Ovary (tissue), 7 donors: ENCODE measurements at regions not wholly inside any gene's neighbourhood (a gene's known extent, or its start where the extent isn't known, plus 50 kb on each side); places are given as distances from the start of the nearest gene placed in this dataset.
"Not testable (repeated sequence)": the region's sequence is repeated elsewhere in the genome, so short reads cannot be mapped to it uniquely, and the experiment has no call there.

ENCODE experiments used
- DNase-seq, 5 donors: peaks; one replicate each; pipeline ENCODE4 v3.0.0-alpha.2; 2019 to 2020
- H3K27ac ChIP-seq, 2 donors: fragments of 200-600 bp; one replicate each; pipeline versions ENCODE4 v1.5.1 to v1.8.0; 2019 to 2022
- H3K27me3 ChIP-seq: fragments of 200-600 bp; one replicate; pipeline ENCODE4 v1.8.0; 2022
- H3K36me3 ChIP-seq: fragments of 200-600 bp; sonication (generic); one replicate; pipeline ENCODE4 v1.5.1; 2019
- H3K4me1 ChIP-seq: one replicate; pipeline ENCODE4 v1.8.1; 2013; ENCODE audit warnings: mild to moderate bottlenecking, moderate library complexity; ENCODE audit not compliant: insufficient read depth
- H3K4me3 ChIP-seq: fragments of 200-600 bp; sonication (generic); one replicate; pipeline ENCODE4 v1.5.1; 2017
- H3K9me3 ChIP-seq, 2 donors: fragments of 200-600 bp in 1 of 2; sonication (generic) in 1 of 2; one replicate each; pipeline versions ENCODE4 v1.5.1 to v1.8.1; 2013 to 2019; ENCODE audit warnings: mild to moderate bottlenecking in 1 of 2, moderate library complexity in 1 of 2
- EP300 ChIP-seq: sonication (generic); formaldehyde crosslinking; IDR thresholded peaks from one replicate; pipeline ENCODE4 v1.6.1; 2017; ENCODE audit warnings: antibody characterized with exemption
- POLR2A ChIP-seq: fragments of 450-650 bp; IDR thresholded peaks from one replicate; pipeline ENCODE4 v1.6.1; 2017; ENCODE audit warnings: antibody characterized with exemption, mild to moderate bottlenecking, moderate library complexity
- WGBS, 3 donors: extraction: QIAGEN DNeasy Blood & Tissue Kit in 1 of 3; methylation state at CpG; one replicate each; pipeline versions ENCODE4 v1.1.5 to v1.1.7; 2013 to 2017; 5-methylcytosine and 5-hydroxymethylcytosine counted together
- intact Hi-C, 4 donors: fragments of 100-400 bp; cut with DNase I; formaldehyde crosslinking; loops; one replicate each; pipeline versions ENCODE4 v1.11.0 to v1.15.1; 2022 to 2023
- TF ChIP-seq, protein P1 (sequence below), 3 donors: fragments of 450-650 bp in 2 of 3; fragments of 200-600 bp in 1 of 3; IDR thresholded peaks; one replicate each; pipeline versions ENCODE4 v1.5.1 to v1.8.0; 2016 to 2022; ENCODE audit warnings: antibody characterized with exemption in 3 of 3, mild to moderate bottlenecking in 1 of 3
- donor health status: DM: no; HTN: no; CAD: no; lungs with moderate emphysema.
- donor health status: DM: no; HTN: no; CAD: no.
- donor health status: Bipolar disorder and iron deficiency.
- donor health status: DM: no; HTN: no; CAD: no.
- donor health status: DM: yes; HTN: yes; CAD: no.

DNA sequence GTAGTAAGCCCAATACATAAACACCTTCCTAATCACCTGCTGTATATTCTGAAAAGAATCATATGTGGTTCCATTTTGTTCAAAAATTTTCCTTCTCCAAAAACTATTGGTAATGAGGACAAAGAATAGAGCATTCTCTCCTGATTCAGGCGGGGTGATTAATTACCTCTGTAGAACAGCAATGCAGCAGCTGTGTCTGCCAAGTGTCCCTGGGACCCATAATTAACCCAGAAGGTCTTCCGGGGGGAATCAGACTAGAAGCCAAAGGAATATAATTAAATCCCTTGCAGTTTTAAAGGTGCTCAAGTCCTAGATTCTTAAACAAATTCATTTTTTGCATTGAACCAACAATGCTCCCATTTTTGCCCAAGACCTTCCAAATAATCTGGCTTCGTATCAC lies 60.3 kb upstream of the ABLIM1 start:
- 82 to 92% (median 87%) methylated on average over 3 of the region's 3 CpGs for WGBS, 3 donors
- no peaks in the 10 kb centered on the region for H3K27me3 ChIP-seq
- intact Hi-C loops = no loop called here
- no peaks in the 10 kb centered on the region for H3K9me3 ChIP-seq
- no peak overlapping the region for H3K4me3 ChIP-seq
- H3K27ac ChIP-seq = no peak overlapping the region
- DNase-seq = no peak
- TF ChIP-seq, protein P1, sequence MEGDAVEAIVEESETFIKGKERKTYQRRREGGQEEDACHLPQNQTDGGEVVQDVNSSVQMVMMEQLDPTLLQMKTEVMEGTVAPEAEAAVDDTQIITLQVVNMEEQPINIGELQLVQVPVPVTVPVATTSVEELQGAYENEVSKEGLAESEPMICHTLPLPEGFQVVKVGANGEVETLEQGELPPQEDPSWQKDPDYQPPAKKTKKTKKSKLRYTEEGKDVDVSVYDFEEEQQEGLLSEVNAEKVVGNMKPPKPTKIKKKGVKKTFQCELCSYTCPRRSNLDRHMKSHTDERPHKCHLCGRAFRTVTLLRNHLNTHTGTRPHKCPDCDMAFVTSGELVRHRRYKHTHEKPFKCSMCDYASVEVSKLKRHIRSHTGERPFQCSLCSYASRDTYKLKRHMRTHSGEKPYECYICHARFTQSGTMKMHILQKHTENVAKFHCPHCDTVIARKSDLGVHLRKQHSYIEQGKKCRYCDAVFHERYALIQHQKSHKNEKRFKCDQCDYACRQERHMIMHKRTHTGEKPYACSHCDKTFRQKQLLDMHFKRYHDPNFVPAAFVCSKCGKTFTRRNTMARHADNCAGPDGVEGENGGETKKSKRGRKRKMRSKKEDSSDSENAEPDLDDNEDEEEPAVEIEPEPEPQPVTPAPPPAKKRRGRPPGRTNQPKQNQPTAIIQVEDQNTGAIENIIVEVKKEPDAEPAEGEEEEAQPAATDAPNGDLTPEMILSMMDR (IDR thresholded peaks at IDR 0.05) = no peak
- TF ChIP-seq POLR2A (no peak), EP300 (no peak)
- H3K4me1 ChIP-seq = peaks cover 10% of the 10 kb centered on the region
- H3K36me3 ChIP-seq = no peaks in the 10 kb centered on the region

DNA sequence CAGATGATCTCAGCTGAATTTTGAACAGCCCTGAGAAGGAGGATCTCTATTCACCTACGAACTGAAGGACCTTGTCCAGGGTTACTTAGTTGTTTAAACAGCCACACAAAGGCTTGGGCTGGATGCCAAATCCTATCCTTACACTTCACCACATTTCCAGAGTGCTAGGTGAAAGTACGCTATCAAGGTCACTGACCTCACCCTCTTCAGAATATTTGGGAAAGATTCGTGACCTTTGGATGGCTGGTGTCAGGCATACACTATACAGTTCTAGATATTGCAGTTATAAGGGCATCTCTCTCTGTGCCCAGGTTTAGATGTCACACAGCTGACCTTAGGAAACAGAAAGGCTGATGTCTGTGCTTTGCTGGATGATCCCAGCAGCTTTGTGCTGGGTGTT lies 61.2 kb upstream of the ABLIM1 start:
- H3K4me3 ChIP-seq = no peak overlapping the region
- TF ChIP-seq EP300 (no peak), POLR2A (no peak)
- TF ChIP-seq, protein P1 (IDR thresholded peaks at IDR 0.05) = no peak
- peaks cover 7% of the 10 kb centered on the region for H3K4me1 ChIP-seq
- H3K27ac ChIP-seq = no peak overlapping the region
- no peaks in the 10 kb centered on the region for H3K27me3 ChIP-seq
- 82 to 89% (median 87%) methylated on average over 3 of the region's 3 CpGs for WGBS, 3 donors
- intact Hi-C loops = no loop called here
- no peak for DNase-seq
- no peaks in the 10 kb centered on the region for H3K36me3 ChIP-seq
- H3K9me3 ChIP-seq = no peaks in the 10 kb centered on the region

DNA sequence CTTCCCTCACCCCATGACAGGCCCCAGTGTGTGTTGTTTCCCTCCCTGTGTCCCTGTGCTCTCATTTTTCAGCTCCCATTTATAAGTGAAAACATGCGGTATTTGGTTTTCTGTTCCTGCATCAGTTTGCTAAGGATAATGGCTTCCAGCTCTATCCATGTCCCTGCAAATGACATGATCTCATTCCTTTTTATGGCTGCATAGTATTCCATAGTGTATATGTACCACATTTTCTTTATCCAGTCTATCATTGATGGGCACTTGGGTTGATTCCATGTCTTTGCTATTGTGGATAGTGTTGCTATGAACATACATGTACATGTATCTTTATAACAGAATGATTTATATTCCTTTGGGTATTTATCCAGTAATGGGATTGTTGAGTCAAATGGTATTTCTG lies 61.9 kb upstream of the ABLIM1 start:
- H3K27me3 ChIP-seq, intact Hi-C loops: not testable (repeated sequence)
- 95 to 100% (median 96%) methylated on average over 1 of the region's 1 CpG for WGBS, 3 donors

DNA sequence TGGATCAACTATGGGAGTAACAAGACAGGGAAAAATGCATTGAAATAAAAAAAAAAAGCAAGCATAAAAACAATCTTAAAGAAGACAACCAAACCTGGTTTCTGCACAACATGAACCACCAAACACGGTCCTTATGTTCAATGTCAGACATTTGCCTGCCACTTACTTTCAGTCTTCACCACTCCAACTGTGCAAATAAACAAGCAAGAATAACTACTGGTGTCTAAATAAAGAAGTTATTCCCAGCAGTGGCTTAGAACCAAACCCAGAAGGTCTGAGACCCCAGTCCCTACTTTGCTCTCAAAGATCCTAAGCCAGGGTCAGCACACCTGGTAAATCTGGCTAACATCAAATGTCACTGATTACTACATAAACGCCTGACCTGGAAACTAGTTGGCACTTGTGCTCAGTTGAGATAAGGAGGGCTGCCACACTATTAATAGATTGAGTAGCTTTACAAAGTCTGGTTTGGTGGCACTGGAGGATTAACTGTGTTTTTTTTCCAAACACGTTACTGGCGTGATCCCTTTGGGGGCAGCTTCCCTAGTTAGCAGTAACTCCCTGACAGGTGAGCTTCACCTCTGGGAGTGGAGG lies 62.7 kb upstream of the ABLIM1 start:
- Histone ChIP-seq H3K9me3 (no peaks in the 10 kb centered on the region), H3K4me1 (peaks cover 1% of the 10 kb centered on the region), H3K36me3 (no peaks in the 10 kb centered on the region), H3K4me3 (no peak overlapping the region), H3K27ac (no peak overlapping the region), H3K27me3 (no peaks in the 10 kb centered on the region)
- intact Hi-C loops = no loop called here
- DNase-seq = no peak
- TF ChIP-seq POLR2A = no peak
- no peak for TF ChIP-seq EP300
- TF ChIP-seq, protein P1 (IDR thresholded peaks at IDR 0.05) = no peak
- 75 to 80% (median 77%) methylated on average over 4 of the region's 4 CpGs for WGBS, 3 donors

More for the DNA sequence above, 61.9 kb upstream of the ABLIM1 start:
- not testable (repeated sequence) for H3K4me3 ChIP-seq, DNase-seq, H3K9me3 ChIP-seq, H3K4me1 ChIP-seq, H3K27ac ChIP-seq, H3K36me3 ChIP-seq

DNA sequence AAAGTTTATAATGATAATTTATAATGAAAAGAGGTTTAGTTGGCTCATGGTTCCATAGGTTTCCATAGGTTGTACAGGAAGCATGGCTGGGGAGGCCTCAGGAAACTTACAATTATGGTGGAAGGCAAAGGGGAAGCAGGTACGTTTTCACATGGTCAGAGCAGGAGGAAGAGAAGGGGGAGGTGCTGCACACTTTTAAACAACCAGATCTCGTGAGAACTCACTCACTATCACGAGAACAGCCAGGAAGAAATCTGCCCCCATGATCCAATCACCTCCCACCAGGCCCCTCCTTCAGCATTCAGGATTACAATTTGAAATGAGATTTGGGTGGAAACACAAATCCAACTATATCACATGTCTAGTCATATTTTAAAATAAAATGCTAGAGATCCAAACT lies 64.1 kb upstream of the ABLIM1 start:
- H3K36me3 ChIP-seq, H3K4me3 ChIP-seq, H3K4me1 ChIP-seq, H3K27me3 ChIP-seq, intact Hi-C loops, DNase-seq, H3K9me3 ChIP-seq, H3K27ac ChIP-seq: not testable (repeated sequence)
- WGBS, 3 donors = 83 to 86% (median 84%) methylated on average over 3 of the region's 3 CpGs
